Endothelial cell of umbilical vein (primary cell): ENCODE measurements at regions not wholly inside any gene's neighbourhood (a gene's known extent, or its start where the extent isn't known, plus 50 kb on each side); places are given as distances from the start of the nearest gene placed in this dataset. TPM values are rescaled to one million over a fixed set of nuclear protein-coding genes. Genes with fewer than 3 reads are reported as not detected.

Experiments
- BruUV-seq: library from RNA; stranded (reverse); fragments of 400-500 nt; replicated peaks from 2 replicates; lab custom pipeline; 2021; lab: Mats Ljungman, UMichigan
- CTCF ChIA-PET: fragments of 300-600, 350-600 bp; sonication (Branson Sonifier 250); formaldehyde crosslinking; loops from one replicate; lab custom pipeline; 2021; ENCODE audit warnings: antibody characterized with exemption, inconsistent platforms; lab: Charles Lee
- POLR2A ChIA-PET: fragments of 300-600, 350-600 bp; sonication (Branson Sonifier 250); formaldehyde crosslinking; loops from one replicate; lab custom pipeline; 2021; ENCODE audit warnings: antibody characterized with exemption, inconsistent platforms; lab: Charles Lee
- DNase-seq: peaks from one replicate; pipeline ENCODE4 v3.0.0-alpha.2; 2011; ENCODE audit warnings: low read depth, low spot score
- FAIRE-seq: peaks from 2 replicates; lab custom pipeline; 2011; peaks lifted over from hg19 to GRCh38; lab: Jason Lieb, UNC
- H2AFZ ChIP-seq: 2 replicates; pipeline ENCODE4 v1.6.0; 2012; ENCODE audit warnings: low read depth, low read length, control low read depth, inconsistent platforms
- H3K27ac ChIP-seq: 2 replicates; pipeline ENCODE4 v1.5.1; 2011; ENCODE audit warnings: low read depth, mild to moderate bottlenecking, control low read depth, low read length, moderate library complexity; ENCODE audit not compliant: insufficient read depth
- H3K27me3 ChIP-seq, 2 experiments: 2 replicates each; pipeline versions ENCODE4 v1.6.0 to v1.6.1; 2011; ENCODE audit warnings: low read length in 2 of 2, mixed read lengths in 1 of 2; ENCODE audit not compliant: control insufficient read depth in 2 of 2, insufficient read depth in 2 of 2
- H3K36me3 ChIP-seq, 2 experiments: 2 replicates in 1 of 2; 3 replicates in 1 of 2; pipeline ENCODE4 v1.5.1; 2011; ENCODE audit warnings: low read length in 2 of 2, mild to moderate bottlenecking in 1 of 2, moderate library complexity in 1 of 2; ENCODE audit not compliant: control insufficient read depth in 2 of 2, insufficient read depth in 2 of 2; ENCODE audit errors: extremely low read depth in 1 of 2
- H3K4me1 ChIP-seq: 3 replicates; pipeline ENCODE4 v1.5.1; 2011; ENCODE audit warnings: mild to moderate bottlenecking, low read length; ENCODE audit not compliant: control insufficient read depth, insufficient read depth; ENCODE audit errors: extremely low read depth
- H3K4me2 ChIP-seq: 2 replicates; pipeline ENCODE4 v1.6.1; 2011; ENCODE audit warnings: low read length, control low read depth, mixed read lengths; ENCODE audit not compliant: insufficient read depth
- H3K4me3 ChIP-seq, 3 experiments: fragments of 200-600 bp in 1 of 3; sonication (generic), shearing (Covaris generic) in 1 of 3; replicated peaks in 1 of 3; 2 replicates each; pipeline ENCODE4 v1.5.1; 2011 to 2016; ENCODE audit warnings: control low read depth in 3 of 3, low read length in 3 of 3, mild to moderate bottlenecking in 2 of 3, inconsistent platforms in 1 of 3, low read depth in 1 of 3, moderate library complexity in 1 of 3; ENCODE audit not compliant: insufficient read depth in 1 of 3
- H3K79me2 ChIP-seq: 2 replicates; pipeline ENCODE4 v1.6.0; 2012; ENCODE audit warnings: low read length, inconsistent platforms; ENCODE audit not compliant: control insufficient read depth, insufficient read depth
- H3K9ac ChIP-seq: replicated peaks from 2 replicates; pipeline ENCODE3; 2011; ENCODE audit warnings: low read length, control low read depth; ENCODE audit not compliant: insufficient read depth; ENCODE audit errors: extremely low read depth
- H3K9me1 ChIP-seq: replicated peaks from 3 replicates; pipeline ENCODE4 v1.6.0; 2011; ENCODE audit warnings: mild to moderate bottlenecking, low read length; ENCODE audit not compliant: control insufficient read depth, insufficient read depth; ENCODE audit errors: extremely low read depth
- H3K9me3 ChIP-seq: replicated peaks from 2 replicates; pipeline ENCODE4 v1.5.1; 2012; ENCODE audit warnings: low read length, inconsistent platforms; ENCODE audit not compliant: control insufficient read depth, insufficient read depth
- H4K20me1 ChIP-seq: replicated peaks from 2 replicates; pipeline ENCODE3; 2011; ENCODE audit warnings: mild to moderate bottlenecking, low read length; ENCODE audit not compliant: control insufficient read depth, insufficient read depth; ENCODE audit errors: extremely low read depth
- FOS ChIP-seq: IDR thresholded peaks from 2 replicates; pipeline ENCODE4 v1.6.1; 2011; ENCODE audit warnings: mild to moderate bottlenecking, low read length, moderate library complexity, borderline replicate concordance; ENCODE audit not compliant: insufficient read depth
- GATA2 ChIP-seq: IDR thresholded peaks from 2 replicates; pipeline ENCODE4 v1.7.0; 2011; ENCODE audit warnings: low read depth, mild to moderate bottlenecking, moderate library complexity, mixed read lengths, low read length; ENCODE audit not compliant: insufficient read length, insufficient read depth
- JUN ChIP-seq: IDR thresholded peaks from 2 replicates; pipeline ENCODE4 v1.6.1; 2011; ENCODE audit warnings: borderline replicate concordance, low read depth; ENCODE audit not compliant: insufficient read length, insufficient read depth
- MYC ChIP-seq: IDR thresholded peaks from one replicate; pipeline ENCODE4 v1.6.1; 2011; ENCODE audit warnings: mild to moderate bottlenecking, low read depth, low read length
- dilution Hi-C: fragments of 300-500 bp; cut with MboI; formaldehyde crosslinking; loops from one replicate; pipeline ENCODE4 v1.15.0; 2019; ENCODE audit warnings: low sequenced_read_pairs; ENCODE audit not compliant: extremely low pct_ligation_motif_present
- intact Hi-C: fragments of 100-400 bp; cut with micrococcal nuclease; formaldehyde crosslinking; loops from one replicate; pipeline ENCODE4 v1.10.0; 2022
- small RNA-seq: library from RNA; depleted of rRNA; stranded (forward); fragments of <200 nt; gene quantifications from one replicate; pipeline ENCODE3, GENCODE V24; 2012; ENCODE audit warnings: low replicate concordance, low read depth; ENCODE audit not compliant: insufficient read depth, insufficient read length

GRCh38 chr3:171511450-171511849 is 51.2 kb upstream of the TNIK start:
- no peak overlapping the region for H3K4me3 ChIP-seq
- peaks cover 0 to 5% of the 10 kb centered on the region in 2 experiments for H3K27me3 ChIP-seq
- no peaks in the 10 kb centered on the region for H3K9me3 ChIP-seq
- no peak for TF ChIP-seq GATA2
- no peak for TF ChIP-seq JUN
- no peak for TF ChIP-seq FOS
- no peak for TF ChIP-seq MYC
- no peaks in the 10 kb centered on the region for H3K9me1 ChIP-seq
- no peak overlapping the region for H2AFZ ChIP-seq
- BruUV-seq: no TSS peak
- intact Hi-C loops (loop anchor here (2.0 kb wide), 1 partner anchor 19 kb away; no protein-coding TSS in a partner anchor), dilution Hi-C loops (no loop called here)
- FAIRE-seq: no peak
- no peak for DNase-seq
- no peak overlapping the region for H3K27ac ChIP-seq
- ChIA-PET POLR2A (no interaction called here), CTCF (interaction anchor here (1.2 to 2.0 kb wide), 2 partner anchors 9 to 26 kb away, joined by 3 to 7 read pairs; no protein-coding TSS in a partner anchor)
- H3K9ac ChIP-seq: no peak overlapping the region
- no peaks in the 10 kb centered on the region for H3K4me1 ChIP-seq
- no peaks in the 10 kb centered on the region for H3K36me3 ChIP-seq
- H3K4me2 ChIP-seq: no peak overlapping the region
- H4K20me1 ChIP-seq: no peaks in the 10 kb centered on the region
- H3K79me2 ChIP-seq: no peaks in the 10 kb centered on the region

Small RNAs in the stretch of these regions (small RNA-seq; reads per million reads assigned to genes)
- gene AC008134.1: not detected
